ENCODE measurements at regions not wholly inside any gene's neighbourhood (a gene's known extent, or its start where the extent isn't known, plus 50 kb on each side); places are given as distances from the start of the nearest gene placed in this dataset.

DNA sequence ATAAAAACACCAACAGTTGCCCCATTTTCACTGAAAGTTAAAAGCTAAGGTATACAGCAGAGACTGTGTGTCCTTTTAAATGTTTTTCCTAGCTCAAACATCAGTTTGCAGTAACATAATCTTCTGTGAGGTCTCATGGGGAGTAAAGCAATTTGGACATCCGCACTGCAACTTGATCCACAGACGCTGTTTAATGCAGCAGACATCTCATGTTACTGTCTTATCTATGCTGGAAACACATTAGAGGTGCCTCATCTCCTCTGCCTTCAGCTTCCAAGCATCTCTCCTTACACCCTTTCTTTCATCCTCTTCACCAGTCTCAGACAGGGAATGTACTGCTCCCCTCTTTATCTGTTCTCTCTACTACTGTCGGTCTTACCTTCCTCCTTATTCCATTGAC lies 53.7 kb upstream of the ATP11B start:
- DNase-seq: no peak

GRCh38 chr3:182740710-182741109 lies 52.6 kb upstream of the ATP11B start:
- peak; percentile 90 for DNase-seq

DNA sequence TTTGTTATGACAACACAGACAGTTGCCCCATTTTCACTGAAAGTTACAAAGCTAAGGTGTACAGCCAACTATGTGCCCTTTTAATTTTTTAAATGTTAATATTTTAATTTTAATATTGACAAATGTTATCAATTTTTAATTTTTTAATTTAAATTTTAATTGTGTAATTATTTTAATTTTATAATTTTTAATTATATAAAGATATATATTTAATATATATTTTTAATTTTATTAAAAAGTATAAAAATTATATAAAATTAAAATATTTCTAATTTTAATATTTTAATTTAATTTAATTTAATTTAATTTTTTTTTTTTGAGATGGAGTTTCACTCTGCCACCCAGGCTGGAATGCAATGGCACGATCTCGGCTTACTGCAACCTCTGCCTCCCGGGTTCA lies 52.1 kb upstream of the ATP11B start:
- DNase-seq: no peak

Measured in islet precursor cell (in vitro differentiated cells).